Activated CD4-positive, alpha-beta T cell treated with anti-CD3 and anti-CD28 coated beads for 36 hours (primary cell): ENCODE measurements at regions not wholly inside any gene's neighbourhood (a gene's known extent, or its start where the extent isn't known, plus 50 kb on each side); places are given as distances from the start of the nearest gene placed in this dataset.
A peak's percentile ranks its signal among the peaks of the same experiment; 100 is the strongest.
"Not testable (repeated sequence)": the region's sequence is repeated elsewhere in the genome, so short reads cannot be mapped to it uniquely, and the experiment has no call there.

Experiments
- ATAC-seq: fragments of 200-7000 bp; cut with Tn5 transposase; one replicate; pipeline ENCODE4 v1.10.0; 2021; ENCODE audit warnings: mild to moderate bottlenecking, moderate library complexity
- CTCF ChIA-PET: fragments of 350-600 bp; sonication (Branson Sonifier 250); formaldehyde crosslinking; loops from one replicate; lab custom pipeline; 2021; ENCODE audit warnings: antibody characterized with exemption; lab: Charles Lee
- POLR2A ChIA-PET: fragments of 350-600 bp; sonication (Branson Sonifier 250); formaldehyde crosslinking; loops from one replicate; lab custom pipeline; 2021; ENCODE audit warnings: antibody characterized with exemption, inconsistent platforms; lab: Charles Lee
- DNase-seq: peaks from one replicate; pipeline ENCODE4 v3.0.0-alpha.2; 2020
- H3K27ac Mint-ChIP-seq: one replicate; pipeline ENCODE4 v1.8.0; 2021; ENCODE audit warnings: mixed read lengths
- H3K27me3 Mint-ChIP-seq: one replicate; pipeline ENCODE4 v1.8.0; 2021; ENCODE audit warnings: mixed read lengths
- H3K36me3 Mint-ChIP-seq: one replicate; pipeline ENCODE4 v1.8.0; 2021; ENCODE audit warnings: low read depth, mixed read lengths
- H3K4me1 Mint-ChIP-seq: one replicate; pipeline ENCODE4 v1.8.0; 2021; ENCODE audit warnings: mixed read lengths
- H3K4me3 Mint-ChIP-seq: one replicate; pipeline ENCODE4 v1.8.0; 2021; ENCODE audit warnings: mild to moderate bottlenecking, moderate library complexity, mixed read lengths
- H3K9me3 Mint-ChIP-seq: one replicate; pipeline ENCODE4 v1.8.0; 2021; ENCODE audit warnings: low read depth, mixed read lengths
- intact Hi-C, 2 experiments: fragments of 100-400 bp; cut with DNase I in 1 of 2; cut with micrococcal nuclease in 1 of 2; formaldehyde crosslinking; loops; one replicate each; pipeline versions ENCODE4 v1.14.2 to v1.15.1; 2022 to 2024; cut with DNase I, micrococcal nuclease

- no peaks in the 10 kb centered on the region for H3K4me1 Mint-ChIP-seq
- ATAC-seq: no peak
- H3K27me3 Mint-ChIP-seq: peaks cover 9% of the 10 kb centered on the region
- intact Hi-C loops: no loop called here
- H3K27ac Mint-ChIP-seq: no peak overlapping the region
- no peak overlapping the region for H3K4me3 Mint-ChIP-seq
- CTCF ChIA-PET: no interaction called here
- H3K36me3 Mint-ChIP-seq: no peaks in the 10 kb centered on the region
- DNase-seq: no peak
- POLR2A ChIA-PET: no interaction called here
- H3K9me3 Mint-ChIP-seq: no peaks in the 10 kb centered on the region
Measured at GRCh38 chr11:96520939-96521338, 131.1 kb downstream of the JRKL start.

- Mint-ChIP-seq H3K27ac (no peak overlapping the region), H3K4me1 (no peaks in the 10 kb centered on the region), H3K27me3 (peaks cover 7% of the 10 kb centered on the region), H3K36me3 (no peaks in the 10 kb centered on the region), H3K9me3 (no peaks in the 10 kb centered on the region), H3K4me3 (no peak overlapping the region)
- ChIA-PET POLR2A (no interaction called here), CTCF (no interaction called here)
- intact Hi-C loops: no loop called here
- ATAC-seq: no peak
- DNase-seq: no peak
Measured at GRCh38 chr11:96523656-96524055, 133.8 kb downstream of the JRKL start.

GRCh38 chr11:96524475-96524874, 134.7 kb downstream of the JRKL start:
- ChIA-PET POLR2A (no interaction called here), CTCF (interaction anchor here (0.6 kb wide), 1 partner anchor 61 kb away, joined by 3 read pairs; no protein-coding TSS in a partner anchor)
- Mint-ChIP-seq H3K27me3 (peaks cover 7% of the 10 kb centered on the region), H3K36me3 (no peaks in the 10 kb centered on the region), H3K27ac (no peak overlapping the region), H3K9me3 (peaks cover 2% of the 10 kb centered on the region), H3K4me3 (no peak overlapping the region), H3K4me1 (no peaks in the 10 kb centered on the region)
- intact Hi-C loops: no loop called here
- no peak for ATAC-seq
- no peak for DNase-seq

- Mint-ChIP-seq H3K36me3 (no peaks in the 10 kb centered on the region), H3K4me1 (no peaks in the 10 kb centered on the region), H3K4me3 (no peak overlapping the region), H3K27me3 (no peaks in the 10 kb centered on the region), H3K9me3 (peaks cover 2% of the 10 kb centered on the region), H3K27ac (no peak overlapping the region)
- intact Hi-C loops: no loop called here
- ATAC-seq (no peak), DNase-seq (no peak)
- ChIA-PET CTCF (no interaction called here), POLR2A (no interaction called here)
Measured at GRCh38 chr11:96530473-96530872, 140.7 kb downstream of the JRKL start.

- Mint-ChIP-seq H3K36me3 (no peaks in the 10 kb centered on the region), H3K27ac (no peak overlapping the region), H3K4me1 (no peaks in the 10 kb centered on the region), H3K4me3 (no peak overlapping the region), H3K27me3 (peaks cover under 1% of the 10 kb centered on the region), H3K9me3 (no peaks in the 10 kb centered on the region)
- POLR2A ChIA-PET: no interaction called here
- ATAC-seq (no peak), DNase-seq (no peak)
- intact Hi-C loops: no loop called here
- CTCF ChIA-PET: interaction anchor here (1.5 kb wide), 1 partner anchor 72 kb away, joined by 3 read pairs; no protein-coding TSS in a partner anchor
Measured at GRCh38 chr11:96538104-96538503, 148.3 kb downstream of the JRKL start.

- ATAC-seq (no peak), DNase-seq (no peak)
- no peak overlapping the region for H3K27ac Mint-ChIP-seq
- H3K4me3 Mint-ChIP-seq: no peak overlapping the region
- H3K27me3 Mint-ChIP-seq: peaks cover 2% of the 10 kb centered on the region
- H3K4me1 Mint-ChIP-seq: no peaks in the 10 kb centered on the region
- intact Hi-C loops: no loop called here
- ChIA-PET CTCF (interaction anchor here (1.5 kb wide), 1 partner anchor 72 kb away, joined by 3 read pairs; no protein-coding TSS in a partner anchor), POLR2A (no interaction called here)
- H3K9me3 Mint-ChIP-seq: no peaks in the 10 kb centered on the region
- H3K36me3 Mint-ChIP-seq: no peaks in the 10 kb centered on the region
Measured at GRCh38 chr11:96538622-96539021, 148.8 kb downstream of the JRKL start.

- no peak overlapping the region for H3K27ac Mint-ChIP-seq
- CTCF ChIA-PET: interaction anchor here (0.6 kb wide), 2 partner anchors 111 to 652 kb away, joined by 3 read pairs; no protein-coding TSS in a partner anchor
- no peaks in the 10 kb centered on the region for H3K4me1 Mint-ChIP-seq
- intact Hi-C loops: no loop called here
- no peak for DNase-seq
- no peak overlapping the region for H3K4me3 Mint-ChIP-seq
- ATAC-seq: no peak
- H3K27me3 Mint-ChIP-seq: peaks cover 3% of the 10 kb centered on the region
- H3K9me3 Mint-ChIP-seq: no peaks in the 10 kb centered on the region
- no peaks in the 10 kb centered on the region for H3K36me3 Mint-ChIP-seq
- POLR2A ChIA-PET: no interaction called here
Measured at GRCh38 chr11:96540875-96541274, 151.1 kb downstream of the JRKL start.

GRCh38 chr11:96543177-96543576, 153.4 kb downstream of the JRKL start:
- POLR2A ChIA-PET: no interaction called here
- ATAC-seq (no peak), DNase-seq (no peak)
- Mint-ChIP-seq H3K4me3 (no peak overlapping the region), H3K27me3 (peaks cover 8% of the 10 kb centered on the region), H3K9me3 (no peaks in the 10 kb centered on the region), H3K36me3 (no peaks in the 10 kb centered on the region), H3K27ac (no peak overlapping the region), H3K4me1 (no peaks in the 10 kb centered on the region)
- CTCF ChIA-PET: no interaction called here
- intact Hi-C loops: no loop called here

- H3K4me3 Mint-ChIP-seq, POLR2A ChIA-PET, intact Hi-C loops, H3K4me1 Mint-ChIP-seq, H3K36me3 Mint-ChIP-seq, ATAC-seq, H3K27me3 Mint-ChIP-seq, H3K9me3 Mint-ChIP-seq, H3K27ac Mint-ChIP-seq, DNase-seq: not testable (repeated sequence)
- CTCF ChIA-PET: interaction anchor here (0.8 kb wide), 1 partner anchor 82 kb away, joined by 3 read pairs; no protein-coding TSS in a partner anchor
Measured at GRCh38 chr11:96545192-96545591, 155.4 kb downstream of the JRKL start.

- DNase-seq: no peak
- intact Hi-C loops: no loop called here
- ChIA-PET POLR2A (no interaction called here), CTCF (no interaction called here)
- Mint-ChIP-seq H3K27me3 (peaks cover 5% of the 10 kb centered on the region), H3K4me1 (no peaks in the 10 kb centered on the region), H3K9me3 (no peaks in the 10 kb centered on the region), H3K4me3 (no peak overlapping the region), H3K36me3 (no peaks in the 10 kb centered on the region), H3K27ac (no peak overlapping the region)
- ATAC-seq: no peak
Measured at GRCh38 chr11:96551136-96551535, 161.3 kb downstream of the JRKL start.

- ChIA-PET CTCF (no interaction called here), POLR2A (no interaction called here)
- Mint-ChIP-seq H3K4me3 (no peak overlapping the region), H3K27me3 (no peaks in the 10 kb centered on the region), H3K4me1 (no peaks in the 10 kb centered on the region), H3K27ac (no peak overlapping the region), H3K36me3 (no peaks in the 10 kb centered on the region), H3K9me3 (no peaks in the 10 kb centered on the region)
- intact Hi-C loops: no loop called here
- peak; percentile 44 for ATAC-seq
- DNase-seq: no peak
Measured at GRCh38 chr11:96554236-96554820, 164.5 kb downstream of the JRKL start.

GRCh38 chr11:96555826-96556225, 166.0 kb downstream of the JRKL start:
- H3K4me1 Mint-ChIP-seq, H3K27ac Mint-ChIP-seq, POLR2A ChIA-PET, H3K4me3 Mint-ChIP-seq, H3K27me3 Mint-ChIP-seq, H3K36me3 Mint-ChIP-seq, H3K9me3 Mint-ChIP-seq, ATAC-seq, intact Hi-C loops, CTCF ChIA-PET: not testable (repeated sequence)
- DNase-seq: peak; percentile 25
